HAP-1 (cell line): ENCODE measurements at regions not wholly inside any gene's neighbourhood (a gene's known extent, or its start where the extent isn't known, plus 50 kb on each side); places are given as distances from the start of the nearest gene placed in this dataset.
"Not testable (repeated sequence)": the region's sequence is repeated elsewhere in the genome, so short reads cannot be mapped to it uniquely, and the experiment has no call there.

Source experiments
- DNase-seq, 2 experiments: peaks; one replicate each; pipeline ENCODE4 v3.0.0-alpha.2; 2016 to 2020; ENCODE audit warnings: low spot score in 2 of 2
- H3K27me3 ChIP-seq: fragments of 250-450 bp; sonication (Bioruptor Pico); 2 replicates; pipeline ENCODE4 v1.5.1; 2020; ENCODE audit warnings: low read depth, mild to moderate bottlenecking, moderate library complexity
- H3K36me3 ChIP-seq: fragments of 250-450 bp; sonication (Bioruptor Pico); replicated peaks from 2 replicates; pipeline ENCODE4 v1.5.1; 2020; ENCODE audit warnings: mild to moderate bottlenecking
- H3K4me1 ChIP-seq: fragments of 250-450 bp; sonication (Bioruptor Pico); 2 replicates; pipeline ENCODE4 v1.5.1; 2020; ENCODE audit warnings: mild to moderate bottlenecking
- H3K4me3 ChIP-seq: fragments of 250-450 bp; sonication (Bioruptor Pico); 2 replicates; pipeline ENCODE4 v1.5.1; 2020; ENCODE audit warnings: mild to moderate bottlenecking, moderate library complexity
- H3K9me3 ChIP-seq: fragments of 250-450 bp; sonication (Bioruptor Pico); 2 replicates; pipeline ENCODE4 v1.5.1; 2020; ENCODE audit warnings: mild to moderate bottlenecking, moderate library complexity
- in situ Hi-C: fragments of 300-500 bp; cut with MboI; formaldehyde crosslinking; loops from 3 replicates; pipeline ENCODE4 v1.14.3; 2020; ENCODE audit warnings: low sequenced_read_pairs, inconsistent platforms, mixed read lengths

DNA sequence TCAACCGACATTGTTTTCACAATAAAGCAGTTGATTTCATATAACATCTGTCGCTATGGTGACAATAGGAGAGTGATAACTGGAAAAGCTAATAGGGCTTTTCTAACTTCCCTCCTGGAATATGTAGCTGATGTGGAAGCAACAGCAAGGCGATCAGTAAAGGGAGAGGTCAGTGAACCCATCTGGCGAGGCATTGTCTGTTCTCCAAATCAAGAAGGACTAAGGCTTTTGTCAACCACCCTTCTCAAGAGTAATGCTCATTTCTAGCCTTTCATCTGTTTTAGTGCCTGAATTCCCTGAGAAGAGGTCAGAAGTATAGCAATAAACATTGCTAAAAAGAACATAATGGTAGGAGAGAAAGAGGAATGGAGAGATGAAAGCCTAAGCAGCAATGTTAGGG is 201.3 kb downstream of the AKAP7 start:
- H3K4me3 ChIP-seq = no peak overlapping the region
- H3K4me1 ChIP-seq = no peaks in the 10 kb centered on the region
- no peaks in the 10 kb centered on the region for H3K27me3 ChIP-seq
- no peaks in the 10 kb centered on the region for H3K36me3 ChIP-seq
- H3K9me3 ChIP-seq = no peaks in the 10 kb centered on the region
- in situ Hi-C loops = no loop called here
- DNase-seq = no peak

DNA sequence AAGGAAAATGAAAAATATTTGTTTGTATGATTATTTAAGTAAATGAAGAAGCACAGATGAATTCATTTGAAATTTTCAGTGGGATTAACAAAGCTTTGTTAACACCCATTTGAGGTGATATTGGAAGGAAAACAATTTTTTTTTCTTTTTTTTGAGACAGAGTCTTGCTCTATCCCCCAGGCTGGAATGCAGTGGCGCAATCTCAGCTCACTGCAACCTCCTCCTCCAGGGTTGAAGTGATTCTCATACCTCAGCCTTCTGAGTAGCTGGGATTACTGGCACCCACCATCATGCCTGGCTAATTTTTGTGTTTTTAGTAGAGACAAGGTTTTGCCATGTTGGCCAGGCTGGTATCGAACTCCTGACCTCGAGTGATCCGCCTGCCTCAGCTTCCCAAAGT is 211.6 kb downstream of the AKAP7 start:
- in situ Hi-C loops, H3K4me1 ChIP-seq, H3K9me3 ChIP-seq, H3K27me3 ChIP-seq, H3K36me3 ChIP-seq, DNase-seq, H3K4me3 ChIP-seq: not testable (repeated sequence)

DNA sequence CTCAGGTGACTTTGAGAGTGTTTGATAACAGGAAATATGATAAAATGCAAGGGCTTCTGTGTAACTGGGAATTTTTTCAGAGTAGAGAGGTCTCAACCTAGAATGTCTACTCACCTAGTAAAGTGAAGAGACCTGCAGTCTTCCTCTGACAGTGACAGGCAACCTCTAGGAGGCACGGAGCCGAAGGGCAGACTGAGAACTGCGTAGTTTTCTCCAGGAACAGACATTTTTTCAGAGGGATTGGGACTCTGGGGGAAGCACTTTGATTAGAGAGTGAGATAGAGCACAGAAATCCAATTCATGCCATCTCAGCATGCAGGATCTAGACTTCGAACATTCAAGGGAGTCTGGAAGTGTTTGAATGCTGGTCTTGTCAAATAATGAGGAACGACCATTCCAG is 213.3 kb downstream of the AKAP7 start:
- H3K36me3 ChIP-seq = no peaks in the 10 kb centered on the region
- no peak for DNase-seq
- in situ Hi-C loops = no loop called here
- H3K4me3 ChIP-seq = no peak overlapping the region
- H3K27me3 ChIP-seq = no peaks in the 10 kb centered on the region; the same call in 1 of the 2 replicates
- no peaks in the 10 kb centered on the region for H3K9me3 ChIP-seq
- H3K4me1 ChIP-seq = 0 out of 2 replicates have a peak, but pooled peaks cover 2% of the 10 kb centered on the region

DNA sequence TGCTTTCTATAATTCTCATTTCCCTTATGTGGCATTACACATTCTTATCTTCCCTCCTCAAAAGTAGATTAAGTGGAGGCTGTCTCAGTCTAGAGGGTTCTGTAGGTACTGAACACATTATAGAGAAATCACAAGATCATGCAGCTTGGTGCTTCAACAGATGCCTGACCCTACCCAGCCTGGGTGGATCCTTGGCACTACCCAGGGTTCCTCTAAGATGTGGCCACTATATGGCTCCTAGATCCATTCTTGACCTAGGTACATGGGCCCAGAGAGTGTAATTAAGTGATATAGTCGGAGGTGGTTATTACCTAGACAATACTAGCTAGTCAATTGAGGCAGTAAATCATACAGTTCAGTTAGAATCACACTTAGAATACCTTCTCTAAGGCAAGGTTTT is 213.9 kb downstream of the AKAP7 start:
- no peak overlapping the region for H3K4me3 ChIP-seq
- DNase-seq = no peak
- H3K9me3 ChIP-seq = no peaks in the 10 kb centered on the region
- H3K27me3 ChIP-seq = no peaks in the 10 kb centered on the region; the same call in 1 of the 2 replicates
- no peaks in the 10 kb centered on the region for H3K36me3 ChIP-seq
- in situ Hi-C loops = no loop called here
- 0 out of 2 replicates have a peak, but pooled peaks cover 2% of the 10 kb centered on the region for H3K4me1 ChIP-seq

DNA sequence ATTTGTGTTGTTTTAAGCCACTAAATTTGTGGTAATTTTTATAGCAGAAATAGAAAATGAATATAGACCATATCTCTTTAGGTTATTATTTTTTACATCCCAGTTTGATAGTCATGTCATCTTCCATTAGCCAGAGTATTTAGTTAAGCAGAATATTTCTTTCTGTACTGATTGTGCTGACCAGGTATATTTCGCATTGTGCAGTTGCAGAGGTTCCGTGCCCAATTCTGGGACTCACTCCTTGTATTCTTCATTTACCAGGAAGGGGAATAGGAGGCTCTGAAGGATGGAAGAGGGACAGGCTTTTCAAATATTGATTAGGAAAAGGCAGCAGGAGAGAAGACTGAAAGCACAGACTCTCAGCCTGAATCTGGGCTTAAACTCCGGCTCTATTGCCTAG is 217.8 kb downstream of the AKAP7 start:
- no peak for DNase-seq
- in situ Hi-C loops = no loop called here
- Histone ChIP-seq H3K4me1 (no peaks in the 10 kb centered on the region), H3K36me3 (no peaks in the 10 kb centered on the region), H3K4me3 (no peak overlapping the region), H3K27me3 (no peaks in the 10 kb centered on the region; the same call in 1 of the 2 replicates), H3K9me3 (no peaks in the 10 kb centered on the region)

DNA sequence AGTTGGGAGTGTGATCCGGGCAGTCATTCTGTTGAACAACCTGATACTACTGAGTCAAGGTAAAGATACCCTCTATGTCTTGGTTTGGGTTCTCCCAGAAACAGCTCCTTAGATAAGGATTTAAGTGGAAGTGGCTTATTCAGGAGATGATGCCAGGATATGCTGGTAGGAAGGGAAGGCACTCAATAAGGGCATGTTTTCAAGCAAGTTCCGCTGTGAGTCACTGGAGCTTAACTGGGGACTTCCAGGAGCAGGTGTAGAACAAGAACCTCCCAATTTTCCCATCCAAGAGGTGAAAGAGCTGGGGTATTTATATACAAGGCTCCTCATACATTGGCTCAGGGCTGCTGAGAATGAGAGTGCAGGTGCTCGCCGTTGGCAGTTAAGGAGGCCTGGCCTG is 218.6 kb downstream of the AKAP7 start:
- in situ Hi-C loops = no loop called here

DNA sequence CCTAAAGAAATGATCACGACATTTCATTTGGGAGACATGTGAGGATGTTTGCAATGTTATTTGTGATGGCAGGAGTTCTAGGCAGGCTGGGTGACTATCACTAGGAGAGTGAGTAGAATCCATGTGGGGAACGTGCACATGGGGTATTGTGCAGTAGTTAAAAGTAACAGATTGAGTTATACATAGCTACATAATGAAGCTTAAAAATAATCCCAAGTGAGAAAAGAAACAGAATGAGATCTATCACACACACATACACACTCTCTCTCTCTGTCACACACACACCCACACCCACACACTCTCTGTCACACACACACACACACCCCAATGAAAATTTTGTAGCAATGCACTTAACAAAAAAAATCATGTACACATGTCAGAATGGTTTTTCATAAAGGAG is 218.7 kb upstream of the ARG1 start:
- in situ Hi-C loops = no loop called here
- DNase-seq = no peak
- no peaks in the 10 kb centered on the region for H3K4me1 ChIP-seq
- no peak overlapping the region for H3K4me3 ChIP-seq
- no peaks in the 10 kb centered on the region; the same call in 1 of the 2 replicates for H3K27me3 ChIP-seq
- H3K9me3 ChIP-seq = no peaks in the 10 kb centered on the region
- H3K36me3 ChIP-seq = no peaks in the 10 kb centered on the region

More for the DNA sequence above, 218.6 kb downstream of the AKAP7 start:
- Histone ChIP-seq H3K9me3 (no peaks in the 10 kb centered on the region), H3K4me3 (no peak overlapping the region), H3K4me1 (no peaks in the 10 kb centered on the region), H3K36me3 (no peaks in the 10 kb centered on the region), H3K27me3 (no peaks in the 10 kb centered on the region; the same call in 1 of the 2 replicates)
- DNase-seq = no peak

DNA sequence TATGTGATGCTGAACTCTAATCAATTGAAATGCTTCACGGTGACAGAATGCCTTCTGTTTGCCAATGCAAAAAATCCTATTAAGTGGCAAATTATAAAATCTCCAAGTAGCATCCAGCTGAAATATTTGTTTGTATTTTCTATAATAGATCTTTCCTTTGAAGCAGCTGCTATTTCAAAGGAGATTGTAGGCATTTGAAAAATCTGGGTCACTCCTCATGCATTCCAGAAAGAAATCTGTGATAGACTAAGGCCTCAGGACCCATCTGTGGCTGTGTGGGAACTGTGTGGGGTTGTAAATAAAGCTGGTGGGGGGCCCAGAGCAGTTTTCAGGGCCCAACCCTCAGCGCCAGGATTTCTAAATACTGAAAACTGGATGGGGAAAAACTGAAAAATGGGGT is 216.9 kb upstream of the ARG1 start:
- Histone ChIP-seq H3K9me3 (no peaks in the 10 kb centered on the region), H3K36me3 (no peaks in the 10 kb centered on the region), H3K4me1 (no peaks in the 10 kb centered on the region), H3K27me3 (no peaks in the 10 kb centered on the region; the same call in 1 of the 2 replicates), H3K4me3 (no peak overlapping the region)
- no peak for DNase-seq
- in situ Hi-C loops = no loop called here

DNA sequence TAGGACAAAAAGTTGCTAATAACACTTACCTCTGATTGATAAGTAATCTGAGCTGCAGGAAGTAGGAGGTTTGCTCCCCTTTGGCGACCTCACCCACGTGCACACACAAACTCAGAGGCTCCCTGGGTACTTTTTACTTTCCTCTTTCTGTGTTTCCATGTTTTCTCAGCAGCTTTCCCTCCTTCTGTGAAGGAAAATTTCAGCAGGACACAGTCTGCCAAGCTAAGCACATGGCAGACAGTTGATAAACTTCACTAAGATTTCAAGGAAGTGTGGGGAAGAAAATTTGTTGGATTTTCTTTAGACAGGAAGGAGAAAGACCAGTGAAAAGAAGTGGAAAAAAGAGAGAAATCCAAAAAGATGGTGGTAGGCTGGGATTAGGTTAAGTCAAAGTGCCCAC is 215.5 kb upstream of the ARG1 start:
- DNase-seq = no peak
- Histone ChIP-seq H3K36me3 (no peaks in the 10 kb centered on the region), H3K4me1 (no peaks in the 10 kb centered on the region), H3K27me3 (no peaks in the 10 kb centered on the region), H3K9me3 (no peaks in the 10 kb centered on the region), H3K4me3 (no peak overlapping the region)
- in situ Hi-C loops = no loop called here

DNA sequence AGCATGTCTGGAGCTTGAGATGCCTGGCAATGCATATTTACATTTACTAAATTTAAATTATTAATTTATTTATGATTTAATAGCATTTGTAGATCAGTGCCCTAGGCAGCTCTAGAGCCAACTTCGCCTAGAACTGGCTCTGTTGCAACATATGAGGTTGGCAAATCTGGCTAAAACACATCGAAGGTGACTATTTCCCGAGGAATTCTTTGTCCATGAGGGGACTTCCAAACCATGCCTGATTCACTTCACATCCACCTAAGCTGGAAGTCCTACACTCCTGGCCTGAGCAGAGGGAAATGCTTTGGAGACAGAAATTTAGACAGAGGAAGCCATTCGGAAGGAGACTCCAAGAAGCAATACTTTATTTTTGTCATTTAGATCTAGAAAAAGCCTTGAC is 211.0 kb upstream of the ARG1 start:
- Histone ChIP-seq H3K9me3 (no peaks in the 10 kb centered on the region), H3K4me1 (no peaks in the 10 kb centered on the region), H3K27me3 (no peaks in the 10 kb centered on the region), H3K4me3 (no peak overlapping the region), H3K36me3 (no peaks in the 10 kb centered on the region)
- in situ Hi-C loops = no loop called here
- DNase-seq = no peak

DNA sequence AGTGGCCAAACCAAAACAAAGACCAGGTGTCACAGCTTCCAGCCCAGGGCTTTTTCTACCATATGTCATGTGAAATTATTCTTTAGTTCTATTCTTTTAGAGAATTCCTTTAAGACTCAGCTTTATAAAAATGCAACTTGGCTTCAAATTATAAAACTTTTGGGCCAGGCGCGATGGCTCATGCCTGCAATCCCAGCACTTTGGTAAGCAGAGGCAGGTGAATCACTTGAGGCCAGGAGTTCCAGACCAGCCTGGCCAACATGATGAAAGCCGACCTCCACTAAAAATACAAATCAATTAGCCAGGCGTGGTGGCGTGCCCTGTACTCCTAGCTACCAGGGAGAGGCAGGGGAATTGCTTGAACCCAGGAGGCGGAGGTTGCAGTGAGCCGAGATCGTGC is 210.3 kb upstream of the ARG1 start:
- Histone ChIP-seq H3K4me3 (no peak overlapping the region), H3K4me1 (no peaks in the 10 kb centered on the region), H3K36me3 (no peaks in the 10 kb centered on the region), H3K9me3 (no peaks in the 10 kb centered on the region), H3K27me3 (no peaks in the 10 kb centered on the region)
- in situ Hi-C loops = no loop called here
- DNase-seq = no peak

DNA sequence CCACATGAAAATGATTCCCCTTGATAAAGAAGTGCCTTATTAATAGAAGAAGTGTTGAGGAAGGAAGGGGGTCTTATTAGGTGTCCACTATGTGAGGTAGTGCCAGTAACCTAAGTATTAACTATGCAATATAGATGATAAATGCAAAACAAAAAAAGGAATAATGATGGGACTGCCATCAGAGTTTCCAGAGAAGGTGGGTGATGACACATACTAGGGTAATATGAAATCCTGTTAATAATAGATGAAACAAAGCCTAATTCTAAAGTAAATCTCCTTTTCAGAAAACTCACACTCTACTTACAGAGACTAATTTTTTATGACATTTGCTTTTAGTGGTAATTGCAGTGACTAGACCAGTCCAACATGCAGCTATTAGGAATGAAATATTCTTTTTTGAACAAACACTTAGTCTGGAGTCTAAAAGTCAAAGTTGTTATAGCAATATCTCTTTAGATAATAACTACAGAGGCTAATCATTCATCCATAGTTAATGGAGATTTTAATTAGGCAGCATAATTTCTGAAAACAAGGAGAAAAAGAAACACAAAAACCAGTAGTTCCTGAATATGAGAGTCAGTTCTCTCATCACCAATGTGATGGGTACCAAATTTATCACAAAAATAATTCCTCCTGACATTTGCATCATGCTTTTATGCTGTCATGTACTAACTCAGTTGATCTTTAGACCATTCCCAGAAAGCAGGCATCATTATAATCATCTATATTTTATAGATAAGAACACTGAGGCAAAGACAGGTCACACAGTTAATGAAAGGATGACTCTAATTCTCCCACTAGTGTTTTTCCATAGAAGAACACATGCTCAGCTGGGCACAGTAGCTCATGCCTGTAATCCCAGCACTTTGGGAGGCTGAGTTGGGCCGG is 208.8 kb upstream of the ARG1 start:
- in situ Hi-C loops = no loop called here
- no peaks in the 10 kb centered on the region for H3K27me3 ChIP-seq
- DNase-seq = no peak
- no peaks in the 10 kb centered on the region for H3K4me1 ChIP-seq
- H3K4me3 ChIP-seq = no peak overlapping the region
- no peaks in the 10 kb centered on the region for H3K36me3 ChIP-seq
- H3K9me3 ChIP-seq = no peaks in the 10 kb centered on the region

DNA sequence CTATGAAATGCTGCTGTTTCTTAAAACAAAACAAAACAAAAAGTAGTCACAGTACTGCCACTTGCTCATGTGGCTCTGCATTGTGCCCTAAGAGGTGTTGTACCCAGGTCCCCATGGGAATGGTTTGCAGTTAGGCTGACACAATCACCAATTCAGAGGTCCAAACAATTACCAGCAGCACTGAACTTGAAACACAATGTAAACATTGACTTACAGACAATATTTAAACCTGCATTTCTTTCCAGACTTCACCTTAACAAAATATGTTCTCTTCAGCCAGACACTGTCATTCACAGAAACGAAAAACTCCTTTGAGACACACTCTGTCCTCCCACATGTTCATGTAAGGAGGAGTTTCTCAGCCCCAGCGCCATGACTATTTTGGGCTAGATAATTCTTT is 206.8 kb upstream of the ARG1 start:
- no peaks in the 10 kb centered on the region for H3K4me1 ChIP-seq
- no peak overlapping the region for H3K4me3 ChIP-seq
- H3K9me3 ChIP-seq = 0 out of 2 replicates have a peak, but pooled peaks cover 3% of the 10 kb centered on the region
- in situ Hi-C loops = no loop called here
- no peak for DNase-seq
- no peaks in the 10 kb centered on the region for H3K36me3 ChIP-seq
- no peaks in the 10 kb centered on the region; the same call in 1 of the 2 replicates for H3K27me3 ChIP-seq

DNA sequence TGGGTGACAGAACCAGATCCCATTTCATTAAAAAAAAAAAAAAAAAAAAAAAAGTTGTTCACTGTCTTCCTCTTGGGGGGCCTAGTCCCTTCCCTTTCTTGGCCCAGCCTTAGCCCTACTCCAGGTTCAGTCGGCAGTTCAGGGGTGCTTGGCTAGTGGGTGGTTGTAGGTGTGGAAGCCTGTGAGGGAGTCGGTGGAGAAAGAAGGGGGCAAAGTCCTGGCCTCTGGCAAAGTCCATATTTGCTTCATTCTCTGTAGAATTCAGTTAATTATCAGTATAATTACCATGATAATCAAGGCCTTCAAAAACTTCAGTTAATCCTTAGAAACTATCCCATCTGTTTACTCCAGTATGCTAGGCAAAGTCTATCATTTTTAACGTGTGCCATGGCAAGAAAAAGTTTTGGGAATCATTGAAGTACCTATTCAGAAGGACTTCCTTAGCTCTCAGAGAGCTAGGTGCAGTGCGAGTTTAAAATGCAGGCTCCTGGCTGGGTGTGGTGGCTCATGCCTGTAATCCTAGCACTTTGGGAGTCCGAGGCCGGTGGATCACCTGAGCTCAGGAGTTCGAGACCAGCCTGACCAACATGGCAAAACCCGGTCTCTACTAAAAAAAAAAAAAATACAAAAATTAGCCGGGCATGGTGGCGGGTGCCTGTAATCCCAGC is 205.7 kb upstream of the ARG1 start:
- in situ Hi-C loops = no loop called here
- no peaks in the 10 kb centered on the region for H3K36me3 ChIP-seq
- H3K4me1 ChIP-seq = no peaks in the 10 kb centered on the region
- peak in 1 of 2 experiments; percentile 20 for DNase-seq
- no peak overlapping the region for H3K4me3 ChIP-seq
- 0 out of 2 replicates have a peak, but pooled peaks cover 3% of the 10 kb centered on the region for H3K9me3 ChIP-seq
- H3K27me3 ChIP-seq = no peaks in the 10 kb centered on the region; the same call in 1 of the 2 replicates
